Natural killer cell (primary cell): ENCODE measurements at regions not wholly inside any gene's neighbourhood (a gene's known extent, or its start where the extent isn't known, plus 50 kb on each side); places are given as distances from the start of the nearest gene placed in this dataset.

Experiments
- ATAC-seq, 3 donors: fragments of 150-1000 bp in 2 of 3; fragments of 200-7000 bp in 1 of 3; cut with Tn5 transposase; 1 replicate in 1 of 3; 2 replicates in 2 of 3; pipeline ENCODE4 v1.10.0; 2021; ENCODE audit warnings: mild to moderate bottlenecking in 2 of 3, moderate library complexity in 2 of 3
- DNase-seq, 2 donors: peaks; one replicate each; pipeline versions ENCODE4 v3.0.0 to v3.0.0-alpha.2; 2013 to 2021; ENCODE audit warnings: mixed read lengths in 1 of 2
- H3K27ac ChIP-seq: one replicate; pipeline ENCODE4 v1.5.1; 2013; ENCODE audit warnings: mild to moderate bottlenecking, low read length
- H3K27me3 ChIP-seq: one replicate; pipeline ENCODE4 v1.6.1; 2013; ENCODE audit warnings: low read length; ENCODE audit not compliant: control insufficient read depth, insufficient read depth
- H3K36me3 ChIP-seq: one replicate; pipeline ENCODE4 v1.6.1; 2013; ENCODE audit warnings: low read length; ENCODE audit not compliant: control insufficient read depth, insufficient read depth
- H3K4me1 ChIP-seq: one replicate; pipeline ENCODE4 v1.6.1; 2013; ENCODE audit warnings: low read length; ENCODE audit not compliant: control insufficient read depth, insufficient read depth
- H3K4me3 ChIP-seq: one replicate; pipeline ENCODE4 v1.5.1; 2013; ENCODE audit warnings: low read length
- H3K9me3 ChIP-seq: one replicate; pipeline ENCODE4 v1.6.1; 2013; ENCODE audit warnings: low read length; ENCODE audit not compliant: control insufficient read depth, insufficient read depth
- H3K27ac Mint-ChIP-seq, 2 donors: one replicate each; pipeline ENCODE4 v1.8.0; 2022; ENCODE audit warnings: mild to moderate bottlenecking in 2 of 2, mixed read lengths in 2 of 2, moderate library complexity in 1 of 2
- H3K27me3 Mint-ChIP-seq, 2 donors: one replicate each; pipeline ENCODE4 v1.8.0; 2022; ENCODE audit warnings: low read depth in 2 of 2, mixed read lengths in 2 of 2
- H3K36me3 Mint-ChIP-seq: one replicate; pipeline ENCODE4 v1.8.0; 2022; ENCODE audit warnings: mixed read lengths
- H3K4me1 Mint-ChIP-seq, 2 donors: one replicate each; pipeline ENCODE4 v1.8.0; 2022; ENCODE audit warnings: mixed read lengths in 2 of 2
- H3K4me3 Mint-ChIP-seq: one replicate; pipeline ENCODE4 v1.8.0; 2022; ENCODE audit warnings: mild to moderate bottlenecking, moderate library complexity, mixed read lengths
- H3K9me3 Mint-ChIP-seq, 2 donors: one replicate each; pipeline ENCODE4 v1.8.0; 2022; ENCODE audit warnings: mixed read lengths in 2 of 2
- WGBS: methylation state at CpG from one replicate; pipeline ENCODE4 v1.1.7; 2013; ENCODE audit warnings: missing lambda C conversion rate; ENCODE audit not compliant: insufficient coverage; 5-methylcytosine and 5-hydroxymethylcytosine counted together
- intact Hi-C: fragments of 100-400 bp; cut with micrococcal nuclease; formaldehyde crosslinking; loops from one replicate; pipeline ENCODE4 v1.14.2; 2022
- TF ChIP-seq, protein P1 (sequence below): fragments of 200-600 bp; IDR thresholded peaks from one replicate; pipeline ENCODE4 v1.8.0; 2022; ENCODE audit warnings: antibody characterized with exemption

- 88% methylated on average over 3 of the region's 3 CpGs for WGBS
- Mint-ChIP-seq H3K4me3 (no peak overlapping the region), H3K9me3 (no peaks in the 10 kb centered on the region), H3K27me3 (peaks cover 0 to 11% of the 10 kb centered on the region in 2 donors), H3K27ac (no peak overlapping the region), H3K36me3 (no peaks in the 10 kb centered on the region), H3K4me1 (no peaks in the 10 kb centered on the region)
- no peaks in the 10 kb centered on the region for H3K36me3 ChIP-seq
- H3K9me3 ChIP-seq = no peaks in the 10 kb centered on the region
- intact Hi-C loops = no loop called here
- no peak overlapping the region for H3K4me3 ChIP-seq
- no peaks in the 10 kb centered on the region for H3K27me3 ChIP-seq
- TF ChIP-seq, protein P1, sequence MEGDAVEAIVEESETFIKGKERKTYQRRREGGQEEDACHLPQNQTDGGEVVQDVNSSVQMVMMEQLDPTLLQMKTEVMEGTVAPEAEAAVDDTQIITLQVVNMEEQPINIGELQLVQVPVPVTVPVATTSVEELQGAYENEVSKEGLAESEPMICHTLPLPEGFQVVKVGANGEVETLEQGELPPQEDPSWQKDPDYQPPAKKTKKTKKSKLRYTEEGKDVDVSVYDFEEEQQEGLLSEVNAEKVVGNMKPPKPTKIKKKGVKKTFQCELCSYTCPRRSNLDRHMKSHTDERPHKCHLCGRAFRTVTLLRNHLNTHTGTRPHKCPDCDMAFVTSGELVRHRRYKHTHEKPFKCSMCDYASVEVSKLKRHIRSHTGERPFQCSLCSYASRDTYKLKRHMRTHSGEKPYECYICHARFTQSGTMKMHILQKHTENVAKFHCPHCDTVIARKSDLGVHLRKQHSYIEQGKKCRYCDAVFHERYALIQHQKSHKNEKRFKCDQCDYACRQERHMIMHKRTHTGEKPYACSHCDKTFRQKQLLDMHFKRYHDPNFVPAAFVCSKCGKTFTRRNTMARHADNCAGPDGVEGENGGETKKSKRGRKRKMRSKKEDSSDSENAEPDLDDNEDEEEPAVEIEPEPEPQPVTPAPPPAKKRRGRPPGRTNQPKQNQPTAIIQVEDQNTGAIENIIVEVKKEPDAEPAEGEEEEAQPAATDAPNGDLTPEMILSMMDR = no peak
- no peak overlapping the region for H3K27ac ChIP-seq
- H3K4me1 ChIP-seq = no peaks in the 10 kb centered on the region
- DNase-seq (no peak), ATAC-seq (no peak)
Observed at GRCh38 chr1:208393416-208393815, 149.2 kb upstream of the PLXNA2 start.

- no peaks in the 10 kb centered on the region for H3K4me1 Mint-ChIP-seq
- ATAC-seq = no peak
Observed at GRCh38 chr1:208393826-208394225, 149.6 kb upstream of the PLXNA2 start.

DNA sequence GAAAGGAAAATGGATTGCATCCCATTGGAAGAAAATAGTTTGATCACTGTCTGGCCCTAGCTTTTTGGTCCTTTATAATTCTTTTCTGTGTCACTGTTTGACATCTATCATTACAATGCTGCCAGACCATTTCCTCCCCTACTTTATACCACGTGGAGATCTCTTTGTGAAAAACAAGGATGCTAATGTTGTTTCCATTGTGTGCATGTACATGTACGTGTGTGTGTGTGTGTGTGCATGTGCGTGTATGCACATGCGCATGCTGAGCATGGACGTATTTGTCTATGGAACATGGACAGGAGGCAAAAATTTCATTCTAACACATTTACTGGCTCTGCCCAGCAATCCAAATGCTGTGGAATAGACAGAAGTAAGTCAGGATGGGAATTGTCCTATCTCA lies 153.1 kb upstream of the PLXNA2 start:
- WGBS = 88% methylated on average over 4 of the region's 5 CpGs
- Mint-ChIP-seq H3K4me3 (no peak overlapping the region), H3K27me3 (peaks cover 0 to 9% of the 10 kb centered on the region in 2 donors), H3K9me3 (peaks cover 0 to 2% of the 10 kb centered on the region in 2 donors), H3K4me1 (no peaks in the 10 kb centered on the region), H3K27ac (no peak overlapping the region), H3K36me3 (no peaks in the 10 kb centered on the region)
- no peak for ATAC-seq
- H3K36me3 ChIP-seq = no peaks in the 10 kb centered on the region
- H3K27ac ChIP-seq = no peak overlapping the region
- no peaks in the 10 kb centered on the region for H3K4me1 ChIP-seq
- no peaks in the 10 kb centered on the region for H3K27me3 ChIP-seq
- DNase-seq = no peak
- intact Hi-C loops = no loop called here
- H3K9me3 ChIP-seq = no peaks in the 10 kb centered on the region
- TF ChIP-seq, protein P1 = no peak
- no peak overlapping the region for H3K4me3 ChIP-seq

More at GRCh38 chr1:208393826-208394225, 149.6 kb upstream of the PLXNA2 start:
- Histone ChIP-seq H3K27me3 (no peaks in the 10 kb centered on the region), H3K9me3 (no peaks in the 10 kb centered on the region), H3K4me3 (no peak overlapping the region), H3K4me1 (no peaks in the 10 kb centered on the region), H3K36me3 (no peaks in the 10 kb centered on the region), H3K27ac (no peak overlapping the region)
- TF ChIP-seq, protein P1 = no peak
- no peak for DNase-seq
- H3K27ac Mint-ChIP-seq = no peak overlapping the region
- peaks cover 0 to 11% of the 10 kb centered on the region in 2 donors for H3K27me3 Mint-ChIP-seq
- no peak overlapping the region for H3K4me3 Mint-ChIP-seq
- H3K36me3 Mint-ChIP-seq = no peaks in the 10 kb centered on the region
- WGBS = 100% methylated on average over 1 of the region's 1 CpG
- H3K9me3 Mint-ChIP-seq = peaks cover 0 to under 1% of the 10 kb centered on the region in 2 donors
- intact Hi-C loops = no loop called here

DNA sequence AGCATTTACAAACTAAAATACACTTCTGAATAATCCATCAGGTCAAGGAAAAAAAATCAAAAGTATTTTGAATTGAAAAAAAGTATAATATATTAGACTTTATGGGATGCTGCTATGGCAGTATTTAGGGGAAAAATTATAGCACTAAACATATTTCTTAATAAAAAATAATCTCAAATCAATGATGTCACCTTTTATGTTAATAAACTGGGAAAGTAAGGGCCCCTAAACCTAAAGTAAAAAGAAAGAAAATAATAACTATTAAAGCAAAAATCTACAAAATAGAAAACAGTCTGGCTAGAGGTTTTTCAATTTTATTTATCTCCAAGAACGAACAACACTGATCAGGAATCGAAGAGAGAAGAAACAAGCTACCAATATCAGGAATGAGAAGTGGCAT lies 160.8 kb upstream of the PLXNA2 start:
- Histone ChIP-seq H3K9me3 (no peaks in the 10 kb centered on the region), H3K36me3 (no peaks in the 10 kb centered on the region), H3K27me3 (no peaks in the 10 kb centered on the region), H3K4me1 (no peaks in the 10 kb centered on the region), H3K4me3 (no peak overlapping the region), H3K27ac (no peak overlapping the region)
- Mint-ChIP-seq H3K4me3 (no peak overlapping the region), H3K4me1 (no peaks in the 10 kb centered on the region), H3K9me3 (peaks cover 0 to 4% of the 10 kb centered on the region in 2 donors), H3K27me3 (peaks cover 0 to 7% of the 10 kb centered on the region in 2 donors), H3K27ac (no peak overlapping the region), H3K36me3 (no peaks in the 10 kb centered on the region)
- WGBS = 87% methylated on average over 2 of the region's 2 CpGs
- TF ChIP-seq, protein P1 = no peak
- DNase-seq (no peak), ATAC-seq (no peak)
- intact Hi-C loops = no loop called here
